Mesenchymal stem cell (in vitro differentiated cells and primary cell): ENCODE measurements at regions not wholly inside any gene's neighbourhood (a gene's known extent, or its start where the extent isn't known, plus 50 kb on each side); places are given as distances from the start of the nearest gene placed in this dataset.
A peak's percentile ranks its signal among the peaks of the same experiment; 100 is the strongest.
"Not testable (repeated sequence)": the region's sequence is repeated elsewhere in the genome, so short reads cannot be mapped to it uniquely, and the experiment has no call there.

Experiments used
- DNase-seq: peaks from one replicate; pipeline ENCODE4 v3.0.0-alpha.2; 2013
- H2AFZ ChIP-seq: one replicate; pipeline ENCODE4 v1.6.1; 2013; ENCODE audit warnings: low read depth, mild to moderate bottlenecking, control low read depth, inconsistent platforms, low read length, moderate library complexity
- H2AK5ac ChIP-seq: 2 replicates; pipeline ENCODE4 v1.6.1; 2013; ENCODE audit warnings: low read length, moderate library complexity, mild to moderate bottlenecking, inconsistent platforms; ENCODE audit not compliant: severe bottlenecking
- H2BK120ac ChIP-seq: one replicate; pipeline ENCODE4 v1.6.1; 2013; ENCODE audit warnings: low read depth, mild to moderate bottlenecking, inconsistent platforms, low read length, moderate library complexity
- H2BK12ac ChIP-seq, 2 experiments: one replicate each; pipeline ENCODE4 v1.6.1; 2013; ENCODE audit warnings: inconsistent platforms in 2 of 2, low read length in 2 of 2, mild to moderate bottlenecking in 2 of 2, moderate library complexity in 2 of 2, control low read depth in 1 of 2
- H2BK15ac ChIP-seq: one replicate; pipeline ENCODE4 v1.6.1; 2013; ENCODE audit warnings: mild to moderate bottlenecking, low read depth, inconsistent platforms; ENCODE audit not compliant: poor library complexity, severe bottlenecking
- H2BK5ac ChIP-seq: 2 replicates; pipeline ENCODE4 v1.6.1; 2013; ENCODE audit warnings: low read depth, mild to moderate bottlenecking, low read length, control low read depth, inconsistent platforms; ENCODE audit not compliant: poor library complexity, severe bottlenecking
- H3K14ac ChIP-seq, 2 experiments: one replicate each; pipeline ENCODE4 v1.6.1; 2013; ENCODE audit warnings: inconsistent platforms in 2 of 2, low read length in 2 of 2, control low read depth in 1 of 2, mild to moderate bottlenecking in 1 of 2, moderate library complexity in 1 of 2
- H3K18ac ChIP-seq, 2 experiments: one replicate each; pipeline ENCODE4 v1.6.1; 2013; ENCODE audit warnings: inconsistent platforms in 2 of 2, low read length in 2 of 2, control low read depth in 1 of 2, low read depth in 1 of 2, mild to moderate bottlenecking in 1 of 2
- H3K23ac ChIP-seq, 2 experiments: one replicate each; pipeline ENCODE4 v1.6.1; 2013; ENCODE audit warnings: inconsistent platforms in 2 of 2, low read length in 2 of 2, mild to moderate bottlenecking in 2 of 2, moderate library complexity in 2 of 2, control low read depth in 1 of 2
- H3K27ac ChIP-seq: 2 replicates; pipeline ENCODE4 v1.5.1; 2013; ENCODE audit warnings: mild to moderate bottlenecking, moderate library complexity, low read length, control low read depth, inconsistent platforms; ENCODE audit not compliant: poor library complexity, severe bottlenecking
- H3K27me3 ChIP-seq, 2 experiments: 2 replicates each; pipeline versions ENCODE4 v1.6.1 to v1.7.0; 2013; ENCODE audit warnings: low read length in 2 of 2, mild to moderate bottlenecking in 2 of 2, moderate library complexity in 2 of 2, control low read depth in 1 of 2, inconsistent platforms in 1 of 2; ENCODE audit not compliant: control insufficient read depth in 1 of 2, insufficient read depth in 1 of 2
- H3K36me3 ChIP-seq, 2 experiments: 2 replicates each; pipeline versions ENCODE4 v1.6.1 to v1.7.0; 2013; ENCODE audit warnings: low read length in 2 of 2, control low read depth in 1 of 2, inconsistent platforms in 1 of 2, low read depth in 1 of 2, mild to moderate bottlenecking in 1 of 2; ENCODE audit not compliant: insufficient read depth in 2 of 2, control insufficient read depth in 1 of 2
- H3K4ac ChIP-seq, 2 experiments: one replicate each; pipeline ENCODE4 v1.6.1; 2013; ENCODE audit warnings: inconsistent platforms in 2 of 2, low read length in 2 of 2, mild to moderate bottlenecking in 2 of 2, moderate library complexity in 2 of 2, control low read depth in 1 of 2, low read depth in 1 of 2
- H3K4me1 ChIP-seq: 2 replicates; pipeline ENCODE4 v1.6.1; 2013; ENCODE audit warnings: low read depth, low read length, control low read depth; ENCODE audit not compliant: control insufficient read depth, insufficient read depth
- H3K4me2 ChIP-seq: 2 replicates; pipeline ENCODE4 v1.6.1; 2013; ENCODE audit warnings: low read length, mild to moderate bottlenecking, inconsistent platforms; ENCODE audit not compliant: poor library complexity, severe bottlenecking
- H3K4me3 ChIP-seq, 2 experiments: 2 replicates each; pipeline versions ENCODE4 v1.5.1 to v1.7.0; 2013; ENCODE audit warnings: low read length in 2 of 2, mild to moderate bottlenecking in 2 of 2, control low read depth in 1 of 2, low read depth in 1 of 2; ENCODE audit not compliant: insufficient read depth in 1 of 2
- H3K79me1 ChIP-seq: replicated peaks from 2 replicates; pipeline ENCODE4 v1.6.1; 2013; ENCODE audit warnings: mild to moderate bottlenecking, control low read depth, low read length, inconsistent platforms; ENCODE audit not compliant: poor library complexity, severe bottlenecking
- H3K9ac ChIP-seq: 2 replicates; pipeline ENCODE4 v1.7.0; 2013; ENCODE audit warnings: mild to moderate bottlenecking, low read length, moderate library complexity
- H3K9me3 ChIP-seq: 2 replicates; pipeline ENCODE4 v1.7.0; 2013; ENCODE audit warnings: mild to moderate bottlenecking, low read length; ENCODE audit not compliant: control insufficient read depth
- H4K8ac ChIP-seq: one replicate; pipeline ENCODE4 v1.6.1; 2013; ENCODE audit warnings: inconsistent platforms, mild to moderate bottlenecking, low read length, moderate library complexity
- H4K91ac ChIP-seq: one replicate; pipeline ENCODE4 v1.6.1; 2013; ENCODE audit warnings: mild to moderate bottlenecking, low read length, inconsistent platforms
- WGBS: methylation state at CpG from one replicate; pipeline ENCODE4 v1.1.7; 2013; ENCODE audit warnings: mixed read lengths; 5-methylcytosine and 5-hydroxymethylcytosine counted together

- H3K4me1 ChIP-seq = peaks cover 1% of the 10 kb centered on the region
- H3K36me3 ChIP-seq = no peaks in the 10 kb centered on the region
- H4K8ac ChIP-seq = no peak overlapping the region
- H2AK5ac ChIP-seq = no peak overlapping the region
- no peak overlapping the region for H2BK120ac ChIP-seq
- no peak overlapping the region for H4K91ac ChIP-seq
- H3K4me3 ChIP-seq = no peak overlapping the region
- H3K27me3 ChIP-seq = peaks cover 7 to 41% of the 10 kb centered on the region in 2 experiments
- H2AFZ ChIP-seq = no peak overlapping the region
- no peaks in the 10 kb centered on the region for H3K79me1 ChIP-seq
- WGBS = 80% methylated on average over 26 of the region's 26 CpGs
- no peak overlapping the region for H3K9ac ChIP-seq
- H2BK15ac ChIP-seq = no peak overlapping the region
- no peak overlapping the region for H3K14ac ChIP-seq
- no peaks in the 10 kb centered on the region for H3K9me3 ChIP-seq
- H3K4me2 ChIP-seq = no peak overlapping the region
- no peak overlapping the region for H3K23ac ChIP-seq
- H3K18ac ChIP-seq = no peak overlapping the region
- H2BK12ac ChIP-seq = no peak overlapping the region
- no peak for DNase-seq
- H2BK5ac ChIP-seq = no peak overlapping the region
- H3K4ac ChIP-seq = no peak overlapping the region
- no peak overlapping the region for H3K27ac ChIP-seq
Observed at GRCh38 chr12:131573631-131574394, 137.1 kb upstream of the SFSWAP start.

- H4K8ac ChIP-seq = no peak overlapping the region
- H3K4me2 ChIP-seq = no peak overlapping the region
- H3K18ac ChIP-seq = no peak overlapping the region
- DNase-seq = no peak
- no peak overlapping the region for H3K23ac ChIP-seq
- H3K14ac ChIP-seq = no peak overlapping the region
- H4K91ac ChIP-seq = no peak overlapping the region
- WGBS = 49% methylated on average over 10 of the region's 10 CpGs
- H2AFZ ChIP-seq = no peak overlapping the region
- H3K27ac ChIP-seq = no peak overlapping the region
- H2AK5ac ChIP-seq = no peak overlapping the region
- H3K27me3 ChIP-seq = peaks cover 7 to 41% of the 10 kb centered on the region in 2 experiments
- no peak overlapping the region for H3K9ac ChIP-seq
- H3K4me3 ChIP-seq = no peak overlapping the region
- no peaks in the 10 kb centered on the region for H3K36me3 ChIP-seq
- no peak overlapping the region for H3K4ac ChIP-seq
- no peak overlapping the region for H2BK5ac ChIP-seq
- H3K4me1 ChIP-seq = peaks cover 1% of the 10 kb centered on the region
- no peak overlapping the region for H2BK12ac ChIP-seq
- H2BK120ac ChIP-seq = no peak overlapping the region
- no peak overlapping the region for H2BK15ac ChIP-seq
- no peaks in the 10 kb centered on the region for H3K9me3 ChIP-seq
- H3K79me1 ChIP-seq = no peaks in the 10 kb centered on the region
Observed at GRCh38 chr12:131574395-131574771, 136.5 kb upstream of the SFSWAP start.

- Histone ChIP-seq H4K8ac (no peak overlapping the region), H3K14ac (no peak overlapping the region), H3K27me3 (peaks cover 7 to 41% of the 10 kb centered on the region in 2 experiments), H3K4me1 (peaks cover 1% of the 10 kb centered on the region), H3K9me3 (no peaks in the 10 kb centered on the region), H3K4me2 (no peak overlapping the region), H3K9ac (no peak overlapping the region), H3K4me3 (no peak overlapping the region), H3K23ac (no peak overlapping the region), H2BK12ac (no peak overlapping the region), H2BK15ac (no peak overlapping the region), H2AK5ac (no peak overlapping the region), H3K18ac (no peak overlapping the region), H3K4ac (no peak overlapping the region), H3K27ac (no peak overlapping the region), H2AFZ (peak overlapping the region; percentile 31), H3K79me1 (no peaks in the 10 kb centered on the region), H3K36me3 (no peaks in the 10 kb centered on the region), H2BK120ac (no peak overlapping the region), H4K91ac (no peak overlapping the region), H2BK5ac (no peak overlapping the region)
- 85% methylated on average over 4 of the region's 4 CpGs for WGBS
- no peak for DNase-seq
Observed at GRCh38 chr12:131575371-131575770, 135.5 kb upstream of the SFSWAP start.

GRCh38 chr12:131576734-131577133 lies 134.2 kb upstream of the SFSWAP start:
- H2AFZ ChIP-seq, H2BK15ac ChIP-seq, H3K4me3 ChIP-seq, DNase-seq, H4K91ac ChIP-seq, H3K23ac ChIP-seq, H3K18ac ChIP-seq, H3K14ac ChIP-seq, H3K27ac ChIP-seq, H4K8ac ChIP-seq, H3K9ac ChIP-seq, H2BK12ac ChIP-seq, H3K79me1 ChIP-seq, H3K4ac ChIP-seq, H3K9me3 ChIP-seq, H2BK120ac ChIP-seq, H3K36me3 ChIP-seq, H2BK5ac ChIP-seq, H2AK5ac ChIP-seq, H3K4me1 ChIP-seq, H3K4me2 ChIP-seq: not testable (repeated sequence)
- H3K27me3 ChIP-seq = peaks cover 7 to 37% of the 10 kb centered on the region in 2 experiments
- WGBS = 80% methylated on average over 9 of the region's 17 CpGs
